SJCRH30 (cell line): ENCODE measurements at regions not wholly inside any gene's neighbourhood (a gene's known extent, or its start where the extent isn't known, plus 50 kb on each side); places are given as distances from the start of the nearest gene placed in this dataset.
"Not testable (repeated sequence)": the region's sequence is repeated elsewhere in the genome, so short reads cannot be mapped to it uniquely, and the experiment has no call there.

Source experiments
- DNase-seq, 2 experiments: peaks; one replicate each; pipeline ENCODE4 v3.0.0-alpha.2; 2015 to 2020
- H3K27ac ChIP-seq: fragments of 250-450 bp; sonication (Bioruptor Pico); 2 replicates; pipeline ENCODE4 v1.5.1; 2020; ENCODE audit warnings: mild to moderate bottlenecking, moderate library complexity
- H3K27me3 ChIP-seq: fragments of 250-450 bp; sonication (Bioruptor Pico); 2 replicates; pipeline ENCODE4 v1.5.1; 2020; ENCODE audit warnings: mild to moderate bottlenecking, moderate library complexity
- H3K36me3 ChIP-seq: fragments of 250-450 bp; sonication (Bioruptor Pico); 2 replicates; pipeline ENCODE4 v1.5.1; 2020; ENCODE audit warnings: mild to moderate bottlenecking, moderate library complexity
- H3K4me1 ChIP-seq: fragments of 250-450 bp; sonication (Bioruptor Pico); 2 replicates; pipeline ENCODE4 v1.5.1; 2020; ENCODE audit warnings: mild to moderate bottlenecking, moderate library complexity
- H3K4me3 ChIP-seq: fragments of 250-450 bp; sonication (Bioruptor Pico); 2 replicates; pipeline ENCODE4 v1.5.1; 2020; ENCODE audit warnings: mild to moderate bottlenecking, moderate library complexity
- H3K9me3 ChIP-seq: fragments of 250-450 bp; sonication (Bioruptor Pico); replicated peaks from 2 replicates; pipeline ENCODE4 v1.5.1; 2020; ENCODE audit warnings: mild to moderate bottlenecking, moderate library complexity

- not testable (repeated sequence) for H3K27ac ChIP-seq, H3K36me3 ChIP-seq, H3K27me3 ChIP-seq, H3K4me3 ChIP-seq, H3K4me1 ChIP-seq, DNase-seq, H3K9me3 ChIP-seq
Measured at GRCh38 chr14:85830549-85830948, 300.6 kb downstream of the FLRT2 start.

GRCh38 chr14:85829601-85830000 lies 299.7 kb downstream of the FLRT2 start:
- not testable (repeated sequence) for H3K27ac ChIP-seq, H3K4me1 ChIP-seq, H3K27me3 ChIP-seq, H3K36me3 ChIP-seq, H3K4me3 ChIP-seq, DNase-seq, H3K9me3 ChIP-seq

GRCh38 chr14:85824526-85824925 lies 294.6 kb downstream of the FLRT2 start:
- Histone ChIP-seq H3K27me3 (no peaks in the 10 kb centered on the region), H3K36me3 (no peaks in the 10 kb centered on the region), H3K9me3 (no peaks in the 10 kb centered on the region), H3K27ac (0 out of 2 replicates have a peak overlapping the region, but pooled peaks have one; percentile 31), H3K4me3 (no peak overlapping the region), H3K4me1 (peaks cover 11% of the 10 kb centered on the region)
- DNase-seq, result peak; percentile 25 to 68

GRCh38 chr14:85822236-85822635 lies 292.3 kb downstream of the FLRT2 start:
- Histone ChIP-seq H3K27ac (no peak overlapping the region), H3K27me3 (no peaks in the 10 kb centered on the region), H3K9me3 (no peaks in the 10 kb centered on the region), H3K4me1 (peaks cover 11% of the 10 kb centered on the region), H3K36me3 (no peaks in the 10 kb centered on the region), H3K4me3 (no peak overlapping the region)
- no peak for DNase-seq

- no peaks in the 10 kb centered on the region for H3K27me3 ChIP-seq
- H3K27ac ChIP-seq, result no peak overlapping the region
- H3K4me3 ChIP-seq, result no peak overlapping the region
- no peaks in the 10 kb centered on the region for H3K36me3 ChIP-seq
- no peak for DNase-seq
- no peaks in the 10 kb centered on the region for H3K9me3 ChIP-seq
- H3K4me1 ChIP-seq, result no peaks in the 10 kb centered on the region
Measured at GRCh38 chr14:85817430-85817829, 287.5 kb downstream of the FLRT2 start.

- no peaks in the 10 kb centered on the region for H3K36me3 ChIP-seq
- DNase-seq, result no peak
- no peaks in the 10 kb centered on the region for H3K4me1 ChIP-seq
- H3K27ac ChIP-seq, result no peak overlapping the region
- no peaks in the 10 kb centered on the region for H3K9me3 ChIP-seq
- H3K4me3 ChIP-seq, result no peak overlapping the region
- H3K27me3 ChIP-seq, result no peaks in the 10 kb centered on the region
Measured at GRCh38 chr14:85813040-85813439, 283.1 kb downstream of the FLRT2 start.

GRCh38 chr14:85811340-85811739 lies 281.4 kb downstream of the FLRT2 start:
- no peaks in the 10 kb centered on the region for H3K27me3 ChIP-seq
- no peaks in the 10 kb centered on the region for H3K9me3 ChIP-seq
- no peak overlapping the region for H3K27ac ChIP-seq
- H3K36me3 ChIP-seq, result no peaks in the 10 kb centered on the region
- no peaks in the 10 kb centered on the region for H3K4me1 ChIP-seq
- H3K4me3 ChIP-seq, result no peak overlapping the region
- DNase-seq, result no peak

- no peaks in the 10 kb centered on the region for H3K36me3 ChIP-seq
- H3K4me1 ChIP-seq, result no peaks in the 10 kb centered on the region
- H3K27ac ChIP-seq, result no peak overlapping the region
- no peak for DNase-seq
- H3K4me3 ChIP-seq, result no peak overlapping the region
- H3K27me3 ChIP-seq, result no peaks in the 10 kb centered on the region
- no peaks in the 10 kb centered on the region for H3K9me3 ChIP-seq
Measured at GRCh38 chr14:85799668-85800067, 269.7 kb downstream of the FLRT2 start.

- Histone ChIP-seq H3K4me3 (no peak overlapping the region), H3K27ac (no peak overlapping the region), H3K36me3 (no peaks in the 10 kb centered on the region), H3K4me1 (no peaks in the 10 kb centered on the region), H3K9me3 (no peaks in the 10 kb centered on the region), H3K27me3 (no peaks in the 10 kb centered on the region)
- no peak for DNase-seq
Measured at GRCh38 chr14:85798856-85799255, 268.9 kb downstream of the FLRT2 start.

- Histone ChIP-seq H3K9me3 (no peaks in the 10 kb centered on the region), H3K27ac (no peak overlapping the region), H3K4me3 (no peak overlapping the region), H3K27me3 (no peaks in the 10 kb centered on the region), H3K4me1 (no peaks in the 10 kb centered on the region), H3K36me3 (no peaks in the 10 kb centered on the region)
- no peak for DNase-seq
Measured at GRCh38 chr14:85793533-85793932, 263.6 kb downstream of the FLRT2 start.

GRCh38 chr14:85789506-85789905 lies 259.6 kb downstream of the FLRT2 start:
- H3K4me3 ChIP-seq, result no peak overlapping the region
- no peaks in the 10 kb centered on the region for H3K9me3 ChIP-seq
- H3K27me3 ChIP-seq, result no peaks in the 10 kb centered on the region
- H3K27ac ChIP-seq, result no peak overlapping the region
- DNase-seq, result no peak
- no peaks in the 10 kb centered on the region for H3K4me1 ChIP-seq
- H3K36me3 ChIP-seq, result no peaks in the 10 kb centered on the region

GRCh38 chr14:85788470-85789233 lies 258.7 kb downstream of the FLRT2 start:
- no peaks in the 10 kb centered on the region for H3K9me3 ChIP-seq
- no peak overlapping the region for H3K27ac ChIP-seq
- no peaks in the 10 kb centered on the region for H3K4me1 ChIP-seq
- no peak overlapping the region for H3K4me3 ChIP-seq
- no peak for DNase-seq
- H3K27me3 ChIP-seq, result no peaks in the 10 kb centered on the region
- H3K36me3 ChIP-seq, result no peaks in the 10 kb centered on the region

- no peak overlapping the region for H3K27ac ChIP-seq
- H3K27me3 ChIP-seq, result no peaks in the 10 kb centered on the region
- H3K36me3 ChIP-seq, result no peaks in the 10 kb centered on the region
- H3K9me3 ChIP-seq, result no peaks in the 10 kb centered on the region
- no peak for DNase-seq
- H3K4me1 ChIP-seq, result no peaks in the 10 kb centered on the region
- no peak overlapping the region for H3K4me3 ChIP-seq
Measured at GRCh38 chr14:85766295-85766694, 236.4 kb downstream of the FLRT2 start.

- no peaks in the 10 kb centered on the region for H3K36me3 ChIP-seq
- no peaks in the 10 kb centered on the region for H3K4me1 ChIP-seq
- no peak overlapping the region for H3K27ac ChIP-seq
- no peaks in the 10 kb centered on the region for H3K27me3 ChIP-seq
- H3K9me3 ChIP-seq, result no peaks in the 10 kb centered on the region
- DNase-seq, result peak; percentile 30 to 66
- no peak overlapping the region for H3K4me3 ChIP-seq
Measured at GRCh38 chr14:85764822-85765221, 234.9 kb downstream of the FLRT2 start.

GRCh38 chr14:85762526-85762925 lies 232.6 kb downstream of the FLRT2 start:
- Histone ChIP-seq H3K9me3 (no peaks in the 10 kb centered on the region), H3K4me3 (no peak overlapping the region), H3K27me3 (no peaks in the 10 kb centered on the region), H3K4me1 (no peaks in the 10 kb centered on the region), H3K27ac (no peak overlapping the region), H3K36me3 (0 out of 2 replicates have a peak, but pooled peaks cover 2% of the 10 kb centered on the region)
- no peak for DNase-seq

GRCh38 chr14:85752175-85752574 lies 222.2 kb downstream of the FLRT2 start:
- no peaks in the 10 kb centered on the region; the same call in 1 of the 2 replicates for H3K4me1 ChIP-seq
- H3K27me3 ChIP-seq, result no peaks in the 10 kb centered on the region
- no peak overlapping the region for H3K27ac ChIP-seq
- no peaks in the 10 kb centered on the region for H3K9me3 ChIP-seq
- H3K36me3 ChIP-seq, result no peaks in the 10 kb centered on the region
- no peak for DNase-seq
- H3K4me3 ChIP-seq, result no peak overlapping the region
